Choroid plexus epithelial cell (primary cell): ENCODE measurements at regions not wholly inside any gene's neighbourhood (a gene's known extent, or its start where the extent isn't known, plus 50 kb on each side); places are given as distances from the start of the nearest gene placed in this dataset.

ENCODE experiments used
- DNase-seq: peaks from one replicate; pipeline ENCODE4 v3.0.0-alpha.2; 2010; ENCODE audit warnings: low read depth
- H3K4me3 ChIP-seq: 2 replicates; pipeline ENCODE4 v1.5.1; 2011; ENCODE audit warnings: low read depth, mild to moderate bottlenecking, control low read depth, low read length, moderate library complexity
- TF ChIP-seq, protein P1 (sequence below): conservative IDR thresholded peaks from 2 replicates; pipeline ENCODE4 v1.5.1; 2011; ENCODE audit warnings: low read depth, mild to moderate bottlenecking, control low read depth, inconsistent platforms, low read length, moderate library complexity

- peak; percentile 13 for DNase-seq
- no peak overlapping the region for H3K4me3 ChIP-seq
- TF ChIP-seq, protein P1, sequence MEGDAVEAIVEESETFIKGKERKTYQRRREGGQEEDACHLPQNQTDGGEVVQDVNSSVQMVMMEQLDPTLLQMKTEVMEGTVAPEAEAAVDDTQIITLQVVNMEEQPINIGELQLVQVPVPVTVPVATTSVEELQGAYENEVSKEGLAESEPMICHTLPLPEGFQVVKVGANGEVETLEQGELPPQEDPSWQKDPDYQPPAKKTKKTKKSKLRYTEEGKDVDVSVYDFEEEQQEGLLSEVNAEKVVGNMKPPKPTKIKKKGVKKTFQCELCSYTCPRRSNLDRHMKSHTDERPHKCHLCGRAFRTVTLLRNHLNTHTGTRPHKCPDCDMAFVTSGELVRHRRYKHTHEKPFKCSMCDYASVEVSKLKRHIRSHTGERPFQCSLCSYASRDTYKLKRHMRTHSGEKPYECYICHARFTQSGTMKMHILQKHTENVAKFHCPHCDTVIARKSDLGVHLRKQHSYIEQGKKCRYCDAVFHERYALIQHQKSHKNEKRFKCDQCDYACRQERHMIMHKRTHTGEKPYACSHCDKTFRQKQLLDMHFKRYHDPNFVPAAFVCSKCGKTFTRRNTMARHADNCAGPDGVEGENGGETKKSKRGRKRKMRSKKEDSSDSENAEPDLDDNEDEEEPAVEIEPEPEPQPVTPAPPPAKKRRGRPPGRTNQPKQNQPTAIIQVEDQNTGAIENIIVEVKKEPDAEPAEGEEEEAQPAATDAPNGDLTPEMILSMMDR, result no peak
These were observed 1193.4 kb upstream of the EYS start for GRCh38 chr6:66900133-66901083.

DNA sequence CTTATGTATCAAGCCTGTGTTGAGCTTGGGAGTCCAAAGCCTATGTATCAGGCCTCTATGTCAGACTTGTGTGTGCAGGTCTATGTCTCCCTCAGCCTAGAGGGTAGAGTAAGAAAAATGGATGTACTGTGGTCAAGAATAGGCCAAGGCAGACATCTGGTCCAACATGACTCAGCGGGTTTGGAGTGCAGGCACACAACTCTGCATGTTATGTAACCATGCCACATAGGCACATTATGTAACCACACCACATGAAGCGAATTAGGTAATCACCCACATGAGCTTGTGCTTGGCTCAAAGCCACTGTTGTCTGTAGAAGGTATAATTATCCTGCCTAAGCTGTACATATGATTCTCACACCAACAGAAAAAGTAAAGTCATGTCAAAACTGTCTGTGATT, 1190.5 kb upstream of the EYS start:
- DNase-seq, result peak; percentile 75
- no peak overlapping the region for H3K4me3 ChIP-seq
- TF ChIP-seq, protein P1, result no peak

GRCh38 chr6:66896415-66896814, 1189.4 kb upstream of the EYS start:
- peak; percentile 25 for DNase-seq
- H3K4me3 ChIP-seq, result no peak overlapping the region
- TF ChIP-seq, protein P1, result no peak

- no peak overlapping the region for H3K4me3 ChIP-seq
- TF ChIP-seq, protein P1, result no peak
These were observed 1176.4 kb upstream of the EYS start for GRCh38 chr6:66883453-66883852.

DNA sequence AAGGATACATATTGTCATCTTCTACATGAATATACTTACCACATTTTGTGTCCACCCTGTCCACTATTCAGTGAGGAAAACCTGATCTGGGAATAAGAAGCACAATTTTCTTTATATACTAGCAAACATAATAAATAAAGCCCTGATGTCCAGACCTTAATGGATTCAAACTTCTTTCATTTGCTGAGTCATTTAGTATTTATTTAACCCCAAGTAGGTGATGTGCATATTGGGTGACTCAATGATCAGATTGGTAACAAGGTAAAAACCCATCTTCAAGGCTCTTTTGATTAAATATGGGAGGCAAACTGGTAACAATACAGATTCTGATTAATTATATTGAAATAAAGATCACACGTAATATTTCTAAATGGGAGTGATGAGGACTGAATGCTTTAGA, 1159.8 kb upstream of the EYS start:
- DNase-seq, result no peak
- H3K4me3 ChIP-seq, result no peak overlapping the region
- TF ChIP-seq, protein P1, result no peak

More at GRCh38 chr6:66883453-66883852, 1176.4 kb upstream of the EYS start:
- no peak for DNase-seq

DNA sequence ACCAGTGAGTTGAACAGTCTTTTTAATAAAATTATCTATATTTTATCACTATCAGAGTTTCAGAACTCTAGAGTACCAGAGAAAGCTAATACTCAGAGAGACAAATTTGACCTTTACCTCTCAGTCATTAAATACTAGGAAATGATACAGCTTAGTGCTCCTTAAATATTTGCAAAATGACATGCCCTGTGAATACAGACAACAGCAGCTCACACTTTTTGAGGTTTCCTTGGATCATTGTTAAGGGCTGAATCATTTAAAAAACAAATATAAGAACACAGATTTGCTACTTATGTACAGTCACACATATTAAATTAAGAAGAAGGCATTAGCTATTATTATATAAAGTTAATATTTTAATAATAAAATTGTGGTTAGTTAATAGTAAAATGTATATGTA, 1158.7 kb upstream of the EYS start:
- TF ChIP-seq, protein P1, result no peak
- peak; percentile 61 for DNase-seq

More for the DNA sequence above, 1158.7 kb upstream of the EYS start:
- H3K4me3 ChIP-seq, result no peak overlapping the region
